22Rv1 (cell line): ENCODE measurements at regions not wholly inside any gene's neighbourhood (a gene's known extent, or its start where the extent isn't known, plus 50 kb on each side); places are given as distances from the start of the nearest gene placed in this dataset.

Experiments
- CTCF ChIP-seq: fragments of 450-650 bp; IDR thresholded peaks from 2 replicates; pipeline ENCODE4 v1.5.1; 2017; ENCODE audit warnings: mild to moderate bottlenecking
- ZFX ChIP-seq: fragments of 450-650 bp; IDR thresholded peaks from 2 replicates; pipeline ENCODE4 v1.6.1; 2017; ENCODE audit warnings: antibody characterized with exemption, borderline replicate concordance

GRCh38 chr16:5252791-5253190 lies 155.2 kb upstream of the EEF2KMT start:
- TF ChIP-seq CTCF, result no peak
- TF ChIP-seq ZFX, result no peak
